ENCODE measurements at regions not wholly inside any gene's neighbourhood (a gene's known extent, or its start where the extent isn't known, plus 50 kb on each side); places are given as distances from the start of the nearest gene placed in this dataset.
A peak's percentile ranks its signal among the peaks of the same experiment; 100 is the strongest.

GRCh38 chr7:131194070-131194865 is 133.4 kb upstream of the MKLN1 start:
- DNase-seq, result peak; percentile 27

DNA sequence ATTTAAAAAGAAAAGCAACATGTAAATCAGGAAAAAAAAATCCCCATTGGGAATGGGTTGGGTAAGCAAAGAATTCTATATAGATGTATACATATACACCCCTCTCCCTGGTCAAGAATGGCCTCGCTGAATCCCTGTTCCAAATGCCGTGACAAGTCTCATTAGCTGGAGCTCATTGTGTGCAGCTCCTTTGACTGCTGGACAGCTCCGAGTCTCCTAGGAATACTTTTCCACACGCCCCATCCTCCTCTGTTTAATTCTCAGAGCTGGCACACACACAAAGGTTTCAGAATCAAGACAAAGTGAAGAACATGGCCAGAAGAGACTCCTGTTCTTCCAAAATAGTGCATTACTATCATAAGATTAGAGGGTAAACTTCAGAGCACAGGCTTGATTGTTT is 130.9 kb upstream of the MKLN1 start:
- no peak for DNase-seq

DNA sequence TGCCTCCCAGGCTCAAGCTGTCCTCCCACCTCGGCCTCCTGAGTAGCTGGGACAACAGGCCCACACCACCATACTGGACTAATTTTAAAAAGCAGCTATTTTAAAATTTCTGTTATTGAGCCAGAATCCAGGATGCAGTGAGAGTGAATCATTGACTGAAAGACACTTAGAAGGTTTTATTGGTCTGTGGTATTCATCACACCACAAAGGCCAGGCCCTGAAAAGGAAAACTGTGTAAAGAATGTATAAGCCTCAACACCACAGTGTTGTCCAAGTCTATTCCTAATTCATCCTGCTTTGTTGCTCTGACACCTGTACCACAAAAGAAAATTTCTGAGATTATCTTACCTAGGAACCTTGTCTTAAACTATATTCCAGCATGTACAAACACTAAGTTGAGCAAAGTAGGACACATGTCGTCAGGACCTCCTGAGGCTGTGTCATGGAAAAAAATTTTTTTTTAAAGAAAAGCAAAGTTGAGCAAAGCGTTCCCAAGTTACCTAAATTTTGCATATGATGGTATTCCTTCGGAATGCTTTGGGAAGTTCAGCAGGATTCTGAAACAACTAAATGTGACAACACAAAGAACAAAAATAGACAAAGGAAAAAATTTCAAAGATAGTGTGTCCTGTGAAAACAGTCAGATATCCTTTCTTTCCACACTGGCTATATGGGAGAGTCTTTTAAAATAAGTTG is 129.6 kb upstream of the MKLN1 start:
- DNase-seq, result no peak

GRCh38 chr7:131202451-131202850 is 125.2 kb upstream of the MKLN1 start:
- no peak for DNase-seq

DNA sequence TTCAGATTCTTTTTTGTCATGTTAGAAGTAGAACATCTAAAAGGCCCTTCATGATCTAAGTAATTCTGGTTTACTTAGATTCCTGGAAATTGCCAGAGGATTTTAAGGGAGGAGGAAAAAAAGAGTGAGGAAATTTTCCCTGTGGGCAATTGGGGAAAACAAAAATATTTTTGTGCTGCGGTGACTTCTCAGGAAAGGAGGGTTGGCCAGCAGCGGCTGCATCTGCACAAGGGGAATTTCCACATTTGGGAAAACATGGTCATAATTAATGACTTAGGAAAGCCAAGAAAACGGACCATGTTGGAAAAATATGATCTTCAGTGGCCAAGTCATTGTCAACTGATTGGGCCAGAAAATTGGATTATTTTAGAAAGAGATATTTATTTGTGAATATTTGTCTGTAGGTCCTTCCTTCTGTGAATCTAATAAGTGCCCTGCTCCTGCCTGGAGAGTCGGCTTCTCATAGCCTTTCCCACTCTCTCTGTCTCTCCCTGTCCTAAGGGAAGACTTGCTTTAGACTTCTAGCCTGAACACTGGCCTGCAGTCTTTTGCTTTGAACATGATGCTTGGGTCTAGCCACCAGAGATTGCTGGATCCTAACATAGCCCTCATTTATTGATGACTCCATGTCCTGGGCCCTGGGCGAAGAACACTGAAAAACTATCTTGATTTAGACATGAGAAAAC is 124.2 kb upstream of the MKLN1 start:
- DNase-seq, result no peak

GRCh38 chr7:131208777-131209176 is 118.9 kb upstream of the MKLN1 start:
- DNase-seq, result no peak

- no peak for DNase-seq
Measured at GRCh38 chr7:131210618-131211017, 117.1 kb upstream of the MKLN1 start.

- no peak for DNase-seq
Measured at GRCh38 chr7:131211500-131211899, 116.2 kb upstream of the MKLN1 start.

DNA sequence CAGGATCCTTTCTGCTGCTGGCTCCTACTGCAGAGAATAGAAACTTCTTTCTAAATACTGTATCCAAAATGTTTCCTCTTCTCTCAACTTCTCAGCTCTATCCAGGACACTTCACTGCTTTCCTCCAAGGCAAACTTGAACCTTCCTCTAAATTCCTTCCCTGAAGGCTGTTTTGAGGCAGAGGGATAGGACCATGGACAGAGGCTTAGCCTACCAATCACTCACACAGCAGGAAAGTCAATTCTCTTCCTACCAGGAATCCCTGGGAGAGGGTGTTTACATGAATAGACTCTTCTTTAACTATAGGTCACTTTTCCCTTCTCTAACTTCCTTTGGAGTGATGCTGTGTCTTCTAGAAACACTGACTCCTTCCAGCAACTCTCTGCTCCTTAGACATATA is 115.6 kb upstream of the MKLN1 start:
- no peak for DNase-seq

DNA sequence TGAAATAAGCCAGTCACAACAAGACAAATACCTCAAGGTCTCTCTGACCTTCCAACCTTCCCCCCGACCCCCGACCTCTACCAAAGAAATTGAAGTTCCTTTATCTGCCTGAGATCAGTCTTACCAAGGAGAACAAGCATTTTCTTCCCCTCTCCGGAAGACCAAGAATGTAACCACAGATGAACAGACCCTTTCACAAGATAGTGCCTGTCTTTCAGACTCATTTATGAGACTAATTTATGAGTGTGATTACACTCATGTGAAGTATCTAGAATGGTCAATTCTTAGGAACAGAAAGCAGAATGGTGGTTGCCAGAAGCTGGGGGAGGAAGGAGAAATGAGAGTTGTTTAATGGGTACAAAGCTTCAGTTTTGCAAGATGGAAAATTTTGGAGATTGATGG is 108.9 kb upstream of the MKLN1 start:
- peak; percentile 63 for DNase-seq

- DNase-seq, result peak; percentile 25
Measured at GRCh38 chr7:131219312-131220041, 108.2 kb upstream of the MKLN1 start.

DNA sequence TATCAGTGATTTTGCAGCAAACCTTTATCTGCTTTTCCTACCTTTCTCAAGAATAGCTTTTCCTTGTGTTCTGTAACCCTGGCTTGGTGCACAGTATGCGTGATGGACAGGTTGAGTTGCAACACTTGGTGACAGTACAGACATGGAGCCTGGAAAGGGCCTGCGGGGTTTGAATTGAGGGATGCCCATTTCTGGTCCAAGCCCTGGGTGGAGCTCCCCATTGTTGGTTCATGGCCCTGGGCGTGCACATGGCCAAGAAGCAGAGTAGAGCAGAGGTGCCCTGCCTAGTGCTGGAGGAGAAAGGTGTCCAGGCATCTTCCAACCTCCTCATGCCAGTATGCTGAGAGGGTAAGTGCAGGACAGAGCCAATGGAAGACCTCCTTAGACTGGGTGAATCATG is 106.6 kb upstream of the MKLN1 start:
- DNase-seq, result no peak

- DNase-seq, result no peak
Measured at GRCh38 chr7:131222171-131222570, 105.5 kb upstream of the MKLN1 start.

GRCh38 chr7:131223151-131223550 is 104.5 kb upstream of the MKLN1 start:
- DNase-seq, result no peak

- DNase-seq, result no peak
Measured at GRCh38 chr7:131224996-131225395, 102.7 kb upstream of the MKLN1 start.

DNA sequence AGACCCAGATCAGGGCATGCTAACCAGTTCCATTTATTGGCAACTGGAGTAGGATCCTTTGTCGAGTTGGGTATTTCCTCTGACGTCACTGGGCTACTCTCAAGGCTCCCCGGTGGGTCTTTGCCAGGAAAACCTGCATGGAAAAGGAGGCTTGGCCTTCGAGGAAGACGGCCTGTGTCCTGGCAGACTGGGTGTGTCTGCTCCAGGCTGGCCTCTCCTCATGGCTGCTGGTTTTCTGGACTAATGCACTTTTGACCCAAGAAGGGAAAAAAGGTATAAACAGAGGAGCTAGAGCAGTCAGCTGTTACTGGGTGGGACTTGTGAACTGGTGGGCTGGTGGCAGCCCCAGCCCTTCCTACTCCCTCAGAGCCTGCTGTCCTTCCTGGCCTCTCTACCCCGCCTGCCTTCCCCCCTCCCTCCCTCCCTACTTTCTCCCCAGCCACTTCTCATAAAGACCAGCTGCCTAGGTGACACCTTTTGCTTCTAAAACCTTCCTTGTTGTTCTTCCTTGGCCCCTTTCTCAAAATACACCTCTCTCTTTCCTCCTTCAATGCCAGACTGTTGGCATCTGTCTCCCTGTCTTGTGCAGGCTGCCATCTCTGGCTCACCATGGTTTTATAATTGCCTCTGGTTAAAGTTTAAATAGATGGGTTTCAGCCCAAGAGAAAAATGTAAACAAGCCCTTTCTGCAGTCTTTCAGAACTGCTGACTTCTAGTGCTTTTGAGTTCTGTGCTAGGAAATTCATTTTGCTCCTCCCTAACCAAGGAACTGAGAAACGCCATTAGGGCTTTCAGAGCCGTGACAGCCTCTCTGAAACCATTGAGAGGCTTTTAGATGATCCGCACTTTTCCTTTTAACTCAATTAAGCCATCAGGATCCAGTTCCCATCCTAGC is 101.8 kb upstream of the MKLN1 start:
- DNase-seq, result no peak

GRCh38 chr7:131226514-131226865 is 101.2 kb upstream of the MKLN1 start:
- no peak for DNase-seq

- DNase-seq, result peak; percentile 81
Measured at GRCh38 chr7:131231381-131232220, 96.1 kb upstream of the MKLN1 start.

- no peak for DNase-seq
Measured at GRCh38 chr7:131232768-131233167, 94.9 kb upstream of the MKLN1 start.

DNA sequence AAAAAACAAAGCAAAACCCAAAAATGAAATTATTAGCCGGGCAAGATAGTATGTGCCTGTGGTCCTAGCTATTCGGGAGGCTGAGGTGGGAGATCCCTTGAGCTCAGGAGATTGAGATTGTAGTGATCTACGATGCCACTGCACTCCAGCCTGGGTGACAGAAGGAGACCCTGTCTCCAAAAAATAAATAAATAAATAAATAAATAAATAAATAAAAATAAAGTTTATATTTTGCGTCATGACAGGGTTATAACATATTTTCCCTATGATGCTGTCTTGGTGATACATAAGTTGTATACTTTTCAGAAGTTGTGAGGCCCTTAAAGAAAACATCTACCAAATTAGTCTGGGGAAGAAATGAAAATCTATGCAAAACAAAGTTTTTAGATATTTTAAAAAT is 94.5 kb upstream of the MKLN1 start:
- DNase-seq, result no peak

Measured in hematopoietic multipotent progenitor cell treated with erythropoietin and hydrocortisone succinate and interleukin-3 and kit ligand, for 4 days (in vitro differentiated cells).